ENCODE measurements at regions not wholly inside any gene's neighbourhood (a gene's known extent, or its start where the extent isn't known, plus 50 kb on each side); places are given as distances from the start of the nearest gene placed in this dataset.

- TF ChIP-seq JAZF1 (CRISPR knock-in tag; IDR thresholded peaks at IDR 0.05) (no peak), ZNF423 (CRISPR knock-in tag; IDR thresholded peaks at IDR 0.05) (no peak), GABPB1 (CRISPR knock-in tag; IDR thresholded peaks at IDR 0.05) (no peak), MAX (CRISPR knock-in tag; IDR thresholded peaks at IDR 0.05) (no peak), RORB (CRISPR knock-in tag; IDR thresholded peaks at IDR 0.05) (no peak), JUN (CRISPR knock-in tag; IDR thresholded peaks at IDR 0.05) (no peak), ZNF425 (CRISPR knock-in tag; conservative IDR thresholded peaks at IDR 0.05) (no peak), SMAD4 (CRISPR knock-in tag; IDR thresholded peaks at IDR 0.05) (no peak), RELA (CRISPR knock-in tag; IDR thresholded peaks at IDR 0.05; ENCODE audit: borderline replicate concordance) (no peak), GTF2I (CRISPR knock-in tag; conservative IDR thresholded peaks at IDR 0.05) (no peak), IRF1 (CRISPR knock-in tag; IDR thresholded peaks at IDR 0.05) (no peak)
Observed at GRCh38 chr6:145142958-145143357, 592.4 kb downstream of the EPM2A start (continued).

GRCh38 chr6:145143379-145143778 lies 591.9 kb downstream of the EPM2A start:
- no peak overlapping the region for H3K27ac Mint-ChIP-seq
- H3K27me3 Mint-ChIP-seq (ENCODE audit: low read depth) = no peaks in the 10 kb centered on the region
- TF ChIP-seq SMAD3 (CRISPR knock-in tag; IDR thresholded peaks at IDR 0.05; ENCODE audit: borderline replicate concordance) (no peak), ERG (CRISPR knock-in tag; IDR thresholded peaks at IDR 0.05) (no peak), HMGA2 (CRISPR knock-in tag; IDR thresholded peaks at IDR 0.05) (no peak), ZNF219 (CRISPR knock-in tag; IDR thresholded peaks at IDR 0.05; ENCODE audit: borderline replicate concordance) (no peak), CBFB (CRISPR knock-in tag; IDR thresholded peaks at IDR 0.05; ENCODE audit: low read depth) (no peak), E2F4 (CRISPR knock-in tag; IDR thresholded peaks at IDR 0.05; ENCODE audit: borderline replicate concordance, low read depth) (no peak), PRDM15 (CRISPR knock-in tag; IDR thresholded peaks at IDR 0.05) (no peak), ZNF281 (CRISPR knock-in tag; IDR thresholded peaks at IDR 0.05) (no peak), ZNF232 (CRISPR knock-in tag; IDR thresholded peaks at IDR 0.05) (no peak), CDX4 (CRISPR knock-in tag; IDR thresholded peaks at IDR 0.05; ENCODE audit: borderline replicate concordance) (no peak)
- no peak for DNase-seq (ENCODE audit: low spot score)
- ATAC-seq = no peak
- ChIA-PET POLR2A (no interaction called here), CTCF (no interaction called here)
- H3K36me3 Mint-ChIP-seq = no peaks in the 10 kb centered on the region
- peaks cover 4% of the 10 kb centered on the region for H3K4me1 Mint-ChIP-seq
- no peak overlapping the region for H3K4me3 Mint-ChIP-seq
- no peaks in the 10 kb centered on the region for H3K9me3 Mint-ChIP-seq

All from WTC11 (cell line).